ENCODE measurements at regions not wholly inside any gene's neighbourhood (a gene's known extent, or its start where the extent isn't known, plus 50 kb on each side); places are given as distances from the start of the nearest gene placed in this dataset.
"Not testable (repeated sequence)": the region's sequence is repeated elsewhere in the genome, so short reads cannot be mapped to it uniquely, and the experiment has no call there.

DNA sequence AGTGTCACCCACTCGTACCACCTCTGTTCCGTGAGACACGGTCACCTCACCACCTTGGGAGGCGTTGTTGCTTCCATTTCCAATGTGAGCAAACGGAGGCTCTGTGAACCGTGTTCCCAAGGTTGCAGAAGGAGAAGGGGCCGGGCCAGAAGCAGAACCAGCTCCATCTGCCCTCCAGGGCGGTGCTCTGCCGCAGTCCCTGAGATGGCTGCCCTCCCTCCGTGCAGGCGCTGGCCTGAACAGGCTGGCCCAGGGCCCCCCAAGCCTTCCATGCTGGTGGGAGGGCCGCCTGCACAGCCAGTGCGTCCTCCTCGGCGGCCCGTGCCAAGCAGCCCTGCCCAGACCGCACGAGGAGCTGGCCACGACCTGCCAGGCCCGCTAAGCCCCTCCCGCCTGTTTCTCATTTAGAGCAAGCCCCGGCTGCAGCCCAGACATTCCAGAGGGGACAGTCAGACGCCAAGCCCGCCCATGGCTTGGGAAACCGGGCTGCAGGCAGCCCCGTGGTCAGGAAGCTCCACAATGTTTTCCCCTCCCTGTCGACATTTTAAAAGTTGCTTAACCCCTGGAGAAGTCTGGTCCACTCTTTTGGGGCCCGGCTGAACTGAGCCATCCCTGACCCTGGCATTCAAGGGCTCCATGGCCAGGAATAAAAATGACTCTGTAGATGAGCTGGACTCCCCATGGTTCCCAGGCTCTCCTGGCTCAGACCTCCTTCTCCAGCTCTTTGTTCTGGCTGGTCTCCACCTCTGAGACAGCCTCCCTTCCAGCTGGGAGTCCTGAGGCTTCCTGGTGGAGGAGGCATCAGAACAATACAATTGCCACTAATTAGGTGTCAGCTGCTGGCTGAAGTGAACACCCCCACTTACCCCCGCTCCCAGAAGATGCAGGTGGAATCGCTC, 236.0 kb downstream of the BCL11B start:
- ATAC-seq (peak; percentile 97 to 98), DNase-seq (peak; percentile 92 to 96 (median 95))
- no peaks in the 10 kb centered on the region for H3K27me3 ChIP-seq (ENCODE audit: control insufficient read depth, insufficient read depth)
- 26% methylated on average over 30 of the region's 30 CpGs for WGBS
- H3K4me1 ChIP-seq (ENCODE audit: control insufficient read depth, insufficient read depth, low read length) = peaks cover 3% of the 10 kb centered on the region
- intact Hi-C loops (cut with DNase I) = no loop called here
- peak overlapping the region; percentile 38 for H3K27ac ChIP-seq (ENCODE audit: low read length)
- H3K9me3 ChIP-seq (ENCODE audit: control insufficient read depth, low read length) = no peaks in the 10 kb centered on the region
- H3K4me3 ChIP-seq (ENCODE audit: low read length) = no peak overlapping the region

DNA sequence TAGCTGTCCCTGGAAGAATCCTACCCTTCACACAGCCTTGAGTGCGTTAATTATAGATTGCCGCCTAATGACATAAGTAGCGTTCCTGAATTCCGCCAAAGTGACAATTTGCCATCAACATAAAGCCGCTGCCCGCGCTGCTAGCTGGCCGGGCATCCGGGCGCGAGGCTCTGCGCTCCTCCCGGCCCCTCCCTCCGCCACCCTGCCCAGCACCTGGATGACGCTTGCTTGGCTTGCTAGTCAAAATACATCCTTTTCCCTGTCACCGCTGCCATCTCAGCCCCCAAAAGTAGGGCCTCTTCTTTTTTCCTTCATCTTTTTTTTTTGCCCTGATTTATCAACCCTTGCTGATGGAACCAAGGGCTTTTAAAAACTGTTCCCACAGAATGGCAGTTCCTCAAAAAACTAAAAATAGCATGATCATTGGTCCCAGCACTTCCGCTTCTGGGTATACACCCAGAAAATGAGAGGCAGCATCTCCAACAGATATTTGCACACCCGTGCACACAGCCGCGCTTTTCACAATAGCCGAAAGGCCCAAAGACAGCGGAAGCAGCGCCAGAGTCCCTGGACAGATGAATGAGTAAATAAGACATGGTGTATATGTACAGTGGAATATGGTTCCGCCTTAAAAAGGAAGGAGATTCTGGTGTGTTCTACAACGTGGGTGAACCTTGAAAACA, 235.2 kb downstream of the BCL11B start:
- H3K4me3 ChIP-seq (ENCODE audit: low read length) = no peak overlapping the region
- no peak for ATAC-seq
- intact Hi-C loops (cut with DNase I) = no loop called here
- H3K9me3 ChIP-seq (ENCODE audit: control insufficient read depth, low read length) = no peaks in the 10 kb centered on the region
- 81% methylated on average over 25 of the region's 25 CpGs for WGBS
- peaks cover 3% of the 10 kb centered on the region for H3K4me1 ChIP-seq (ENCODE audit: control insufficient read depth, insufficient read depth, low read length)
- peak; percentile 45 to 77 (median 71) for DNase-seq
- peak overlapping the region; percentile 38 for H3K27ac ChIP-seq (ENCODE audit: low read length)
- H3K27me3 ChIP-seq (ENCODE audit: control insufficient read depth, insufficient read depth) = no peaks in the 10 kb centered on the region

DNA sequence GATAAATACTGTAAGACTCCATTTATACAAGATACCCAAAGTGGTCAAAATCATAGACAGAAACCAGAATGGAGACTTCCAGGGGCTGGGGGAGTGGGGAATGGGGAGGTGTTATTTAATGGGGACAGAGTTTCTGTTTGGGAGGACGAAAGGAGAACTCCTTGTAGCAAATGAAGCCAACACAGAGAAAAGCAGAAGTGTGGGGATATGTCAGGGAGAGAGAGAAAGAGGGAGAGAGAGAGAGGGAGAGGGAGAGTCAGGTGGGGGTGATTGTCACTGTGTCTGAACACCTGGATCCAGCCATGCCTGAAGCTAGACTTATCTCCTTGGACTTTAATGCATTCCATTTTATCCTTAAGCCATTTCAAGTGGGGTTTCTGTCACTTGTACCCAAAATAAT, 234.7 kb downstream of the BCL11B start:
- not testable (repeated sequence) for DNase-seq

DNA sequence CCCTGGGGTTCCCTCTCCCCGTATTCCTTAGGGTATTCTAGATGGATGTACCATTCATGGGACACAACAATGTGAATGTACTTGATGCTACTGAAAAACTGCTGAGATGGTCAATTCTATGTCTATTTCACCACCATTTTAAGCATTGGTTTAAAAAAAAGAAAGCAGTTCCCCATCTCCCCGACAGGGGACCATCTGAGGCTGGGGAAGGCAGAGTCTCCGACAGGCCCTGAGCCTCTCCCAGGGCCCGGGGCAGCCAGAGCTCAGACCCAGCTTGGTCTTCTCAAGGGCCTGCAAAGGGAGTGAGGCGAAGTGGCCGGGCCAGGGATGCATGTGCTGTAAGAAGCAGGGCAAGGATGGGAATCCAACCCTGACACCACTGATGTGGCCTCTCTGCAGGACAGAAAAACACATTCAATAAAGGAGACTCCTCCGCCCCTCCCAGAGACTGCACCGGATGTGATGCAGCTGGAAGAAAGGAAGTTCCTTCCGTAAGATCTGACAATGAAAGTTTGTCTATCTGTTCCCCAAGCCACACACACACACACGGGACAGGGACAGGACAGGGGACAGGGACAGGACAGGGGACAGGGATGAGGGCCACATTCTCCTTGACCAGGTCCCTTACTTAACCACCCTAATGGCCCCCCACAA, 234.1 kb downstream of the BCL11B start:
- H3K27me3 ChIP-seq (ENCODE audit: control insufficient read depth, insufficient read depth) = no peaks in the 10 kb centered on the region
- WGBS = 60% methylated on average over 10 of the region's 10 CpGs
- H3K9me3 ChIP-seq (ENCODE audit: control insufficient read depth, low read length) = no peaks in the 10 kb centered on the region
- H3K27ac ChIP-seq (ENCODE audit: low read length) = no peak overlapping the region
- intact Hi-C loops (cut with DNase I) = no loop called here
- H3K4me1 ChIP-seq (ENCODE audit: control insufficient read depth, insufficient read depth, low read length) = peaks cover 3% of the 10 kb centered on the region
- DNase-seq (no peak), ATAC-seq (no peak)
- no peak overlapping the region for H3K4me3 ChIP-seq (ENCODE audit: low read length)

More for the DNA sequence above, 234.7 kb downstream of the BCL11B start:
- intact Hi-C loops (cut with DNase I); H3K9me3 ChIP-seq (ENCODE audit: control insufficient read depth, low read length); H3K4me3 ChIP-seq (ENCODE audit: low read length); H3K27ac ChIP-seq (ENCODE audit: low read length); H3K4me1 ChIP-seq (ENCODE audit: control insufficient read depth, insufficient read depth, low read length); H3K27me3 ChIP-seq (ENCODE audit: control insufficient read depth, insufficient read depth); ATAC-seq: not testable (repeated sequence)
- 84% methylated on average over 1 of the region's 1 CpG for WGBS

DNA sequence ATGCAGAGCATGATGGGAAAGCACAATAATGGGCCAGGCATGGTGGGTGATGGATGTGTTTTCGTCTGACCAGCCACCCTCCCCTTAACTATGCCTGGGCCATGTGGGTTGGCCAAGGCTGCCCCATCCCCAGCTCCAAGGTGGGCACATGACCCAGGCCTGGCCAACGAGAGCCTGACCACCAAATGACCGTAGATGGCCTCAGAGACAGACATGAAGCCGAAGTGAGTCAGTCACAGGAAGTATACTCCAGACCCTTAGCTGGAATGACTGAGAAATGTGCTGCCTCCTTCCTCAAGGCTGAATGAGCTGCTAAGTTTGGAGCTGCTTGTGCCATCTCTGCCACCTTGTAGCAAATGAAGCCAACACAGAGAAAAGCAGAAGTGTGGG, 233.6 kb downstream of the BCL11B start:
- DNase-seq (no peak), ATAC-seq (no peak)
- Histone ChIP-seq H3K27ac (ENCODE audit: low read length) (no peak overlapping the region), H3K4me3 (ENCODE audit: low read length) (no peak overlapping the region), H3K27me3 (ENCODE audit: control insufficient read depth, insufficient read depth) (no peaks in the 10 kb centered on the region), H3K9me3 (ENCODE audit: control insufficient read depth, low read length) (no peaks in the 10 kb centered on the region), H3K4me1 (ENCODE audit: control insufficient read depth, insufficient read depth, low read length) (peaks cover 3% of the 10 kb centered on the region)
- intact Hi-C loops (cut with DNase I) = no loop called here
- 69% methylated on average over 4 of the region's 4 CpGs for WGBS

DNA sequence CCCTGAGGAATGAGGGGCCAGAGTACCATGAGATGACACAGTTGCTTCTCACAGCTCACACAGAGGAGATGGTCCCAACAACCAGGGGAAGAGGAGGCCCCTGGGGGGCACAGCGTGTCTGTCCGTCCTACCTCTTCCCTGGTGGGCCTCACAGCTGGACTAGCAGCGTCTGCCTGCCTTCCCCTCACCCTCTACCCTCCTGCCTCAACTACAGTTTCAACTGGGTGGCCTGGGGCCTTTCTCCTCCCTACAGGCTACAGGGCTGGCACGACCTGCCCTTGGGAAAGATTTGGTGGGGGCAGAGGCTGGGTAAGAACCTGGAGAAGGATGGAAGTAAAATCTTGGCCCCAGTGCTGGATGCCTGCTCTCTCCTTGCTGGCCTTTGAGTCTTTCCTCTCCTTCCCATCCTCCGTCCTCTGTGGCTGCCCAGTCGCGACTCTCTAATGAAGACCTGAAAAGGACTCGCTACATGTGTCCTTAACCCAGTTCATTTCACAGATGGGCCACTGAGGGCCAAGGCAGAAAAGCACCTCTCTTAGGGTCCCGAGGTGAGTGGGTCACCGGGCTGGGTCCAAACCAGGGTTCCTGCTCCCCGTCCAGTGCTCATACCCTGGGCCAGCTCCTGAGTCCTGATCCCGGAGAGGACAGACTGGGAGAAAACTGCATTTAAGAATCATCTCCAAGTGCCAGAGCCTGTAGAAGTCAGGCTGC, 232.5 kb downstream of the BCL11B start:
- Histone ChIP-seq H3K27me3 (ENCODE audit: control insufficient read depth, insufficient read depth) (no peaks in the 10 kb centered on the region), H3K4me3 (ENCODE audit: low read length) (no peak overlapping the region), H3K27ac (ENCODE audit: low read length) (no peak overlapping the region), H3K9me3 (ENCODE audit: control insufficient read depth, low read length) (no peaks in the 10 kb centered on the region), H3K4me1 (ENCODE audit: control insufficient read depth, insufficient read depth, low read length) (peaks cover 3% of the 10 kb centered on the region)
- intact Hi-C loops (cut with DNase I) = no loop called here
- ATAC-seq (no peak), DNase-seq (no peak)
- 84% methylated on average over 12 of the region's 12 CpGs for WGBS

DNA sequence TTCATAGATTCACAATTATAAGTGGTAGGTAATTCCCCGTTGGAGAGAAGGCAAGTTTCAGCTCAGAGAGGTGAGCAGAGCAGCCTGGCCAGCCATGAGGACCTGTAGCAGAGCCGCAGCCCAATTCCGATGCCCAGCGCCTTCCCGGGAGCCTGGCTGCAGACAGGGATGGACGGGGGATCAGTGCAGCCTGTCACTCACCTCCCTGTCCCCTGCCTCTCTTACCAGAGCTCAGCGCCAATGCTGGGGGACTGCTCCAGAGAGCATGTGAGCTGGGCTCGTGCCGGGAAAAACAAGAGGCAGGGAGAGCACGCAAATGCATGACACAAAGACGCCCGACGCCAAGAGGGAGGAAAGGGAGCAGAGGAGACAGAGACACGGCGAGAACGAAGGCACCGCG, 231.9 kb downstream of the BCL11B start:
- 71% methylated on average over 18 of the region's 18 CpGs for WGBS
- no peaks in the 10 kb centered on the region for H3K9me3 ChIP-seq (ENCODE audit: control insufficient read depth, low read length)

DNA sequence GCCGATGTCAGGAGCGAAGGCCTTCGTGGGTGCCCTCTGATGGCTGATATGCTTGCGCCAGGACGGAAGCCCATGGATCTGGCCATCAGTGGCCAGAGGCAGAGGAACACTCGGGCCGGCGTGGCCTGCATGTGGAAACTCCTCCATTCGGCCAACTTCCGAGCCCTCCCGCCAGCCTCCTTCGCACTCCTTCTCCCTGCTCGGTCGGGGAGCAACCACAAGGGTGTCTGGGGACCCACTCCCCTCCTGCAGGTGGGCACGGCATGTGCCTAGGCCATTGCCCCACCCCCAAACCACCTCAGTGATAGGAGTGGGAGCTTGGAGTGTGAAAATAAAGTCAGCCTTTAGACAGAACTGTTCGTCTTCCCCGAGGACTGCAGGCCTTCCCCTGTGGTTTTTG, 231.3 kb downstream of the BCL11B start:
- Histone ChIP-seq H3K4me1 (ENCODE audit: control insufficient read depth, insufficient read depth, low read length) (peaks cover under 1% of the 10 kb centered on the region), H3K9me3 (ENCODE audit: control insufficient read depth, low read length) (no peaks in the 10 kb centered on the region), H3K4me3 (ENCODE audit: low read length) (no peak overlapping the region), H3K27me3 (ENCODE audit: control insufficient read depth, insufficient read depth) (no peaks in the 10 kb centered on the region), H3K27ac (ENCODE audit: low read length) (no peak overlapping the region)
- ATAC-seq (no peak), DNase-seq (no peak)
- 86% methylated on average over 17 of the region's 17 CpGs for WGBS
- intact Hi-C loops (cut with DNase I) = no loop called here

More for the DNA sequence above, 231.9 kb downstream of the BCL11B start:
- ATAC-seq (no peak), DNase-seq (no peak)
- intact Hi-C loops (cut with DNase I) = no loop called here
- Histone ChIP-seq H3K4me3 (ENCODE audit: low read length) (no peak overlapping the region), H3K4me1 (ENCODE audit: control insufficient read depth, insufficient read depth, low read length) (peaks cover 3% of the 10 kb centered on the region), H3K27ac (ENCODE audit: low read length) (no peak overlapping the region), H3K27me3 (ENCODE audit: control insufficient read depth, insufficient read depth) (no peaks in the 10 kb centered on the region)

DNA sequence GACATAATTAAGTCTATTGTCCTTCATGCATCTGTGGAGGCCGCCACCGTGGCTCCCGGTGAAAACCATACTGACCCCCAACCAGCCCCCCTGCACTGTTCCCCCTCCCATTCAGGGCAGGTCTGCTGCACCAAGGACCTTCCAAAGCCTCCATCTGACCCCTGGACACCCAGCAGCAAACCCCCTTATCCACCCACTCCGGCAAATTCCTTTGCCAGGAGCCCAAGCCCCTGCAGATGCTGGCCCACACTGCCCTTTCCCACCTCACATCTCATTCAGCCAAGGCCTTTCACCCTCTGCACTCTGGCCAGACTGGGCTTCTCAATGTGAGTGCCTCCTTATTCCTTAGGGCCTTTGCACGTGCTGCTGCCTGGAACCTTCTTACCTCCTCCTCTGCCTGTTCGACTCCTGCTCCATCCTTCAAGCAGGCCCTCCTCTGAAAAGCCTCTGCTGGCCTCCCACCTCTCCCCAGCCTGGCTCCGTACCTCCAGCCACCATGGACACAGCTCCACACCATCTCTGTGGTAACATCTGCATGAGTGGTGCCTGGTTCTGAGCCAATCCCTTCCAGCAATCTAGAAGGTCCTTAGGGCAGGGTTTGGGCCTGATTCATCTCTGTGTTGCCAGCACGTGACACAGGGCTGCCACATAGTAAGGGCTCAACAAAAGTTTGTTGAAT, 230.7 kb downstream of the BCL11B start:
- intact Hi-C loops (cut with DNase I) = no loop called here
- H3K27me3 ChIP-seq (ENCODE audit: control insufficient read depth, insufficient read depth) = no peaks in the 10 kb centered on the region
- no peak overlapping the region for H3K4me3 ChIP-seq (ENCODE audit: low read length)
- H3K9me3 ChIP-seq (ENCODE audit: control insufficient read depth, low read length) = no peaks in the 10 kb centered on the region
- DNase-seq (no peak), ATAC-seq (no peak)
- 82% methylated on average over 8 of the region's 8 CpGs for WGBS
- H3K4me1 ChIP-seq (ENCODE audit: control insufficient read depth, insufficient read depth, low read length) = no peaks in the 10 kb centered on the region
- H3K27ac ChIP-seq (ENCODE audit: low read length) = no peak overlapping the region

DNA sequence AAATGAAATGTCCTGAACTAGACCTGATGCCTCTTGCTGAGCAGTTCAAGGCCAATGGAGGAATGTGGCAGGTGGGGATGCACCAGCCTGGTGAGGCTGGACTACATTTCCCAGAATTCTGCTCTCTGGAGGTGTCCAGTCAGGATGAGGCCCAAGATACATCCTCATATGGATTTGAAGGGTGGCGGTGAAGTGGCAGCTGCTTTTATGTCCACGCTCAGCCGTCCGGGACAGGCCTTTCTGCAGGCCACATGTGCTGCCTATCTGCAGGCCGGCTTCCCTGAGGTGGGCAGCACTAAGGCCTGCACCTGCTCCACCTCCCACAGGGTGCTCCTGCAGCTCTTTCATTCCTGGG, 230.2 kb downstream of the BCL11B start:
- ATAC-seq (no peak), DNase-seq (no peak)
- Histone ChIP-seq H3K27ac (ENCODE audit: low read length) (no peak overlapping the region), H3K4me1 (ENCODE audit: control insufficient read depth, insufficient read depth, low read length) (no peaks in the 10 kb centered on the region), H3K9me3 (ENCODE audit: control insufficient read depth, low read length) (no peaks in the 10 kb centered on the region), H3K4me3 (ENCODE audit: low read length) (no peak overlapping the region), H3K27me3 (ENCODE audit: control insufficient read depth, insufficient read depth) (no peaks in the 10 kb centered on the region)
- 95% methylated on average over 5 of the region's 5 CpGs for WGBS
- intact Hi-C loops (cut with DNase I) = no loop called here
